Sigmoid colon (tissue), 6 donors: ENCODE measurements at regions not wholly inside any gene's neighbourhood (a gene's known extent, or its start where the extent isn't known, plus 50 kb on each side); places are given as distances from the start of the nearest gene placed in this dataset.
"Not testable (repeated sequence)": the region's sequence is repeated elsewhere in the genome, so short reads cannot be mapped to it uniquely, and the experiment has no call there.

Experiments used
- DNase-seq: peaks from one replicate; pipeline ENCODE4 v3.0.0-alpha.2; 2019
- H3K27ac ChIP-seq, 4 donors: fragments of 200-600 bp; sonication (generic); one replicate each; pipeline ENCODE4 v1.5.1; 2016 to 2019; ENCODE audit warnings: mild to moderate bottlenecking in 1 of 4
- H3K27me3 ChIP-seq, 3 donors: fragments of 200-600 bp; sonication (generic); one replicate each; pipeline ENCODE4 v1.5.1; 2019; ENCODE audit warnings: mild to moderate bottlenecking in 1 of 3
- H3K36me3 ChIP-seq, 4 donors: fragments of 200-600 bp; sonication (generic); one replicate each; pipeline ENCODE4 v1.5.1; 2016 to 2019
- H3K4me1 ChIP-seq, 4 donors: fragments of 200-600 bp; sonication (generic); one replicate each; pipeline ENCODE4 v1.5.1; 2017 to 2019
- H3K4me3 ChIP-seq, 4 donors: fragments of 200-600 bp; sonication (generic); one replicate each; pipeline ENCODE4 v1.5.1; 2017 to 2019; ENCODE audit warnings: mild to moderate bottlenecking in 2 of 4, moderate library complexity in 1 of 4
- H3K9me3 ChIP-seq, 4 donors: fragments of 200-600 bp in 3 of 4; sonication (generic) in 3 of 4; one replicate each; pipeline versions ENCODE4 v1.5.1 to v1.6.1; 2013 to 2019
- EP300 ChIP-seq, 4 donors: sonication (generic); formaldehyde crosslinking; IDR thresholded peaks; one replicate each; pipeline ENCODE4 v1.6.1; 2017; ENCODE audit warnings: antibody characterized with exemption in 4 of 4
- POLR2A ChIP-seq, 2 donors: fragments of 450-650 bp; IDR thresholded peaks; one replicate each; pipeline ENCODE4 v1.6.1; 2016; ENCODE audit warnings: antibody characterized with exemption in 2 of 2, mild to moderate bottlenecking in 2 of 2, moderate library complexity in 2 of 2
- POLR2AphosphoS5 ChIP-seq, 4 donors: sonication (generic); formaldehyde crosslinking; IDR thresholded peaks; one replicate each; pipeline ENCODE4 v1.6.1; 2017; ENCODE audit warnings: antibody characterized with exemption in 4 of 4
- WGBS, 2 donors: extraction: QIAGEN DNeasy Blood & Tissue Kit; methylation state at CpG; one replicate each; pipeline ENCODE4 v1.1.7; 2013; 5-methylcytosine and 5-hydroxymethylcytosine counted together
- intact Hi-C: fragments of 100-400 bp; cut with DNase I; formaldehyde crosslinking; loops from one replicate; pipeline ENCODE4 v1.15.1; 2023
- TF ChIP-seq, protein P1 (sequence below), 4 experiments: fragments of 450-650 bp in 3 of 4; fragments of 200-600 bp in 1 of 4; IDR thresholded peaks; one replicate each; pipeline ENCODE4 v1.5.1; 2016 to 2019; ENCODE audit warnings: antibody characterized with exemption in 4 of 4, mild to moderate bottlenecking in 3 of 4, moderate library complexity in 2 of 4
- donor health status: healthy with polysubstance abuse.
- donor health status: healthy.

DNA sequence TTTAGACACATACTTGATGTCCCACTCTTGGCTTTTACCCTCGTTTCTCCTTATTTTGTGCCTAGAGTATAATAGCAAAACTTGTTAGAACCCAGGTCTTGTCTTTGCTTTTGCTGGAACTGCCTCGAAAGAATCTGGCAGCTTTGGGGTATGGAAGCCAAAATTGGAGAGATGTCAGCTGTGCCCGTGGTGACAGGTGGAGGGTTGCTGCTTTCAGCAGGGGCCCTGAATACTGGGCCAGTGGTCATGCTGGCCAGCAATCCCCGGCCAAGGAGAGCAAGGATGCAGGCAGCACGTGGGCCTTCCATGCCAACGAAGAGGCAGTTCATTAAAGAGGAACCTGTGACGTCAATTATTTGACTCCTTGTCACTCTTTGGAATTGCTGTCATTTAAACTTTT lies 181.1 kb downstream of the HIPK3 start:
- DNase-seq = no peak
- H3K4me3 ChIP-seq = no peak overlapping the region
- no peak overlapping the region for H3K27ac ChIP-seq
- TF ChIP-seq POLR2AphosphoS5 (IDR thresholded peaks at IDR 0.05) = no peak
- TF ChIP-seq POLR2A (IDR thresholded peaks at IDR 0.05) = no peak
- no peak for TF ChIP-seq EP300 (IDR thresholded peaks at IDR 0.05)
- TF ChIP-seq, protein P1, sequence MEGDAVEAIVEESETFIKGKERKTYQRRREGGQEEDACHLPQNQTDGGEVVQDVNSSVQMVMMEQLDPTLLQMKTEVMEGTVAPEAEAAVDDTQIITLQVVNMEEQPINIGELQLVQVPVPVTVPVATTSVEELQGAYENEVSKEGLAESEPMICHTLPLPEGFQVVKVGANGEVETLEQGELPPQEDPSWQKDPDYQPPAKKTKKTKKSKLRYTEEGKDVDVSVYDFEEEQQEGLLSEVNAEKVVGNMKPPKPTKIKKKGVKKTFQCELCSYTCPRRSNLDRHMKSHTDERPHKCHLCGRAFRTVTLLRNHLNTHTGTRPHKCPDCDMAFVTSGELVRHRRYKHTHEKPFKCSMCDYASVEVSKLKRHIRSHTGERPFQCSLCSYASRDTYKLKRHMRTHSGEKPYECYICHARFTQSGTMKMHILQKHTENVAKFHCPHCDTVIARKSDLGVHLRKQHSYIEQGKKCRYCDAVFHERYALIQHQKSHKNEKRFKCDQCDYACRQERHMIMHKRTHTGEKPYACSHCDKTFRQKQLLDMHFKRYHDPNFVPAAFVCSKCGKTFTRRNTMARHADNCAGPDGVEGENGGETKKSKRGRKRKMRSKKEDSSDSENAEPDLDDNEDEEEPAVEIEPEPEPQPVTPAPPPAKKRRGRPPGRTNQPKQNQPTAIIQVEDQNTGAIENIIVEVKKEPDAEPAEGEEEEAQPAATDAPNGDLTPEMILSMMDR (IDR thresholded peaks at IDR 0.05) = no peak
- H3K4me1 ChIP-seq = no peaks in the 10 kb centered on the region
- H3K27me3 ChIP-seq = no peaks in the 10 kb centered on the region
- H3K9me3 ChIP-seq = peaks cover 0 to 2% (median 0%) of the 10 kb centered on the region in 4 donors
- H3K36me3 ChIP-seq = no peaks in the 10 kb centered on the region
- intact Hi-C loops = no loop called here
- 71 to 82% methylated on average over 7 of the region's 7 CpGs for WGBS, 2 donors

DNA sequence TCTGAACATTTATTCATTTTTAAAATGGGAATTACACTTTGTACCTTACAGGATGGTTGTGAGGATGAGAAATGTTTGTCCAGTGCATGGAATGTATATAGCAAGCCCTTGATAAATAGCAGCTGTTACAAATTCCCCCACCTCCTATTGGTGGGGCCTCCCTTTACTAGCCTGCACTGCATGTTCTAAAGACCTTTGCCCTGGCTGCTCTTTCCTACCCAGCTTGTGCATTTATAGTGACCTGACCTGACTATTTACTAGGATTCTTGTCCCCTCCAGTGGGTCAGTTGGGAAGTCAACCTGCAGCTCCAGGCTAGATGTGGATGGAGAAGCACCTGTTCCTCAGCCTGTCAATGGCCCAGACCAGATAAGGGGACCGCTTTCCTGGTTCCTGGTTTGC lies 180.3 kb downstream of the HIPK3 start:
- no peak overlapping the region for H3K27ac ChIP-seq
- intact Hi-C loops = no loop called here
- no peak for DNase-seq
- no peak overlapping the region for H3K4me3 ChIP-seq
- no peaks in the 10 kb centered on the region for H3K4me1 ChIP-seq
- TF ChIP-seq, protein P1 (IDR thresholded peaks at IDR 0.05) = no peak
- TF ChIP-seq POLR2AphosphoS5 (IDR thresholded peaks at IDR 0.05) = no peak
- no peak for TF ChIP-seq POLR2A (IDR thresholded peaks at IDR 0.05)
- no peak for TF ChIP-seq EP300 (IDR thresholded peaks at IDR 0.05)
- no peaks in the 10 kb centered on the region for H3K27me3 ChIP-seq
- peaks cover 0 to 2% (median 0%) of the 10 kb centered on the region in 4 donors for H3K9me3 ChIP-seq
- no peaks in the 10 kb centered on the region for H3K36me3 ChIP-seq
- WGBS, 2 donors = 67 to 90% methylated on average over 1 of the region's 1 CpG

DNA sequence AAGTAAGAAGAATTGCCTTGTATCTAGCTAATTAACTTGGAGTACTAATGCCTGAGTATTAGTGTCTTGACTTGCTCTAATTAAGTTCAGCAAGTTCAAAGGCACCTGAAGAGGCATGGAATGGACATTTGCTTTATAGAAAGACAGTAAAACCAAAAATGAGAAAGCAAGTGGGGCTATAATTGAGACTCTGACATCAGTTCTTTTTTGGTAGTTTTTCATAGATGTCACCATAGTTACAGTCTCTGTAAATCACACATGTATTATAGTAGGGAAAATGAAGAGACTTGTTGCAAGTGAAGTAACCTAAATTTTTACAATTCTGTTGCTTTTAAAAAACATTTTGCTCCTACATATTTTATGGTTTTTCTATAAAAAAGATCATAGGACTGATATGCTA lies 178.0 kb downstream of the HIPK3 start:
- H3K27me3 ChIP-seq = no peaks in the 10 kb centered on the region
- TF ChIP-seq, protein P1 (IDR thresholded peaks at IDR 0.05) = no peak
- TF ChIP-seq POLR2AphosphoS5 (IDR thresholded peaks at IDR 0.05) = no peak
- TF ChIP-seq POLR2A (IDR thresholded peaks at IDR 0.05) = no peak
- TF ChIP-seq EP300 (IDR thresholded peaks at IDR 0.05) = no peak
- intact Hi-C loops = no loop called here
- no peak for DNase-seq
- H3K4me1 ChIP-seq = no peaks in the 10 kb centered on the region
- H3K36me3 ChIP-seq = no peaks in the 10 kb centered on the region
- H3K4me3 ChIP-seq = no peak overlapping the region
- no peak overlapping the region for H3K27ac ChIP-seq
- H3K9me3 ChIP-seq = peaks cover 0 to 2% (median 0%) of the 10 kb centered on the region in 4 donors

DNA sequence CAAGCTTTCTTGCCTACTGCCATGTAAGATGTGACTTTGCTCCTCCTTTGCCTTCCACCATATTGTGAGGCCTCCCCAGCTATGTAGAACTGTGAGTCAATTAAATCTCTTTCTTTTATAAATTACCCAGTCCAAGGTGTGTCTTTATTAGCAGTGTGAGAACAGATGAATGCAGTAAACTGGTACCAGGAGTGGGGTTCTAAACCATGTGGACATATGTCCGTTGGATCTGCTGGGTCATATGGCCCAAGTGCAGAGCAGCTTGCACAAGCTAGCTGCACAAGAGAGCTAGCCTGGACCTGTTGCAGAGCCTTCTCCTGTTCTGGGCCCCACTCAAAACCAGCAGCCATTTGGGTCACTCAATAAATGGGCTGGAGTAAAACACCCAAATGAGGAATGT lies 177.1 kb downstream of the HIPK3 start:
- Histone ChIP-seq H3K27ac (no peak overlapping the region), H3K4me1 (no peaks in the 10 kb centered on the region), H3K36me3 (no peaks in the 10 kb centered on the region), H3K4me3 (no peak overlapping the region), H3K9me3 (peaks cover 0 to 2% (median 0%) of the 10 kb centered on the region in 4 donors), H3K27me3 (no peaks in the 10 kb centered on the region)
- no peak for TF ChIP-seq POLR2A (IDR thresholded peaks at IDR 0.05)
- TF ChIP-seq POLR2AphosphoS5 (IDR thresholded peaks at IDR 0.05) = no peak
- TF ChIP-seq EP300 (IDR thresholded peaks at IDR 0.05) = no peak
- TF ChIP-seq, protein P1 (IDR thresholded peaks at IDR 0.05) = no peak
- no peak for DNase-seq
- intact Hi-C loops = no loop called here
- 82 to 87% methylated on average over 1 of the region's 1 CpG for WGBS, 2 donors

DNA sequence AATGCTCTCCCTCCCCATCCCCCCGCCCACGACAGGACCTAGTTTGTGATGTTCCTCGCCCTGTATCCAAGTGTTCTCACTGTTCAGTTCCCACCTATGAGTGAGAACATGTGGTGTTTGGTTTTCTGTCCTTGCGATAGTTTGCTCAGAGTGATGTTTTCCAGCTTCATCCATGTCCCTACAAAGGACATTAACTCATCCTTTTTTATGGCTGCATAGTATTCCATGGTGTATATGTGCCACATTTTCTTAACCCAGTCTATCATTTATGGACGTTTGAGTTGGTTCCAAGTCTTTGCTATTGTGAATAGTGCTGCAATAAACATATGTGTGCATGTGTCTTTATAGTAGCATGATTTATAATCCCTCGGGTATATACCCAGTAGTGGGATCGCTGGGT lies 171.3 kb downstream of the HIPK3 start:
- H3K27ac ChIP-seq, H3K9me3 ChIP-seq, H3K36me3 ChIP-seq, H3K4me1 ChIP-seq, DNase-seq, H3K4me3 ChIP-seq, intact Hi-C loops, H3K27me3 ChIP-seq: not testable (repeated sequence)
- WGBS, 2 donors = 74 to 87% methylated on average over 7 of the region's 7 CpGs
